ENCODE measurements at regions not wholly inside any gene's neighbourhood (a gene's known extent, or its start where the extent isn't known, plus 50 kb on each side); places are given as distances from the start of the nearest gene placed in this dataset.

DNA sequence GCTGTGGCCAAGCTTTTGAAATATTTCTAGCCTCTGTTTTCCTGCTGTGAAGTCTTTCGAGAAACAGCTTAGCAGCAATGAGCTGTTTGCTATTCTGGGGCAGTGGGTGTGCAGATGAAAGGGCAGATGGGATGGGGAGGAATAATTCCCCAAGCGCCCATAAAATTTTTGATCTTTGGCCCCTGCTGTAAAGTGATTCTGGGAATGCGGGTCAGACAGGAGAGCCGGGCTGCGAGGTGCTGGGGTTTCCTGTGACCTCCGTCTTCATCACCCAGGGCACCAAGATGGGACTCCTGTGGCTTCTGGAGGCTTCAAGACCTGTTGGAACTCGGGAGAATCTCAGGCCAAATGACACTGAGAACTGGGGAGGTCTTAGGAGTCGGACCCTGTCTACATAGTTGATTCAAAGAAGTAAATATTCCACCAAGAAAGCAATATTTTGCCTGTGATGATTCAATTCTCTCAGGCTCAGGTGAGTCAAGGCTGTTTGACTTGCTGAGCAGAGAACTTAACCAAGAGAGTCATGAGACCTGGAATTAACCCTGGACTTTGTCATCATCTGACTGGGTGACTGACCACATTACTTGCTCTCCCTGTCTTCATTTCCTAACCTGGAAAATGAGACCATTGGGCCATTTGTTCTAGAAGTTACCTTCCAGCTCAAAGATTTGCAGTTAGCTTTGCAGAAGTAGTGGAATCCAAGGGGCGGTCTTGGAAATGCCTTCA, 86.4 kb downstream of the POLR2M start:
- TF ChIP-seq TEAD4 (IDR thresholded peaks at IDR 0.05) (no peak), EP300 (IDR thresholded peaks at IDR 0.05; ENCODE audit: borderline replicate concordance) (no peak)

All from Ishikawa (cell line).